SK-N-MC (cell line): ENCODE measurements at regions not wholly inside any gene's neighbourhood (a gene's known extent, or its start where the extent isn't known, plus 50 kb on each side); places are given as distances from the start of the nearest gene placed in this dataset.

Experiments used
- EZH2 ChIP-seq: fragments of 200-600 bp; sonication (generic); IDR thresholded peaks from one replicate; pipeline ENCODE4 v1.6.1; 2017; ENCODE audit warnings: antibody characterized with exemption
- FOXP2 ChIP-seq: optimal IDR thresholded peaks from 2 replicates; pipeline ENCODE3; 2011; ENCODE audit warnings: mild to moderate bottlenecking, moderate library complexity; ENCODE audit not compliant: insufficient read depth; ENCODE audit errors: extremely low read length, control extremely low read depth
- POLR2AphosphoS5 ChIP-seq: IDR thresholded peaks from 2 replicates; pipeline ENCODE4 v1.6.1; 2012; ENCODE audit warnings: mild to moderate bottlenecking, low read depth, low read length, borderline replicate concordance

- TF ChIP-seq FOXP2 (no peak), EZH2 (no peak), POLR2AphosphoS5 (no peak)
Observed at GRCh38 chrX:45601052-45601451, 400.4 kb upstream of the DIPK2B start.
